Memory B cell (primary cell): ENCODE measurements at regions not wholly inside any gene's neighbourhood (a gene's known extent, or its start where the extent isn't known, plus 50 kb on each side); places are given as distances from the start of the nearest gene placed in this dataset.

Source experiments
- ATAC-seq: fragments of 150-1000 bp; cut with Tn5 transposase; 2 replicates; pipeline ENCODE4 v1.10.0; 2021; ENCODE audit warnings: low read depth, mild to moderate bottlenecking, moderate library complexity
- DNase-seq, 2 donors: peaks; one replicate each; pipeline ENCODE4 v3.0.0; 2022; ENCODE audit warnings: low spot score in 2 of 2
- H3K27ac Mint-ChIP-seq: one replicate; pipeline ENCODE4 v1.8.0; 2022; ENCODE audit warnings: mild to moderate bottlenecking, moderate library complexity, mixed read lengths
- H3K27me3 Mint-ChIP-seq: one replicate; pipeline ENCODE4 v1.8.0; 2022; ENCODE audit warnings: mixed read lengths
- H3K36me3 Mint-ChIP-seq: one replicate; pipeline ENCODE4 v1.8.0; 2022; ENCODE audit warnings: mild to moderate bottlenecking, mixed read lengths
- H3K4me1 Mint-ChIP-seq: one replicate; pipeline ENCODE4 v1.8.0; 2022; ENCODE audit warnings: mixed read lengths
- H3K4me3 Mint-ChIP-seq: one replicate; pipeline ENCODE4 v1.8.0; 2022; ENCODE audit warnings: mild to moderate bottlenecking, moderate library complexity, mixed read lengths
- H3K9me3 Mint-ChIP-seq: one replicate; pipeline ENCODE4 v1.8.0; 2022; ENCODE audit warnings: mixed read lengths

DNA sequence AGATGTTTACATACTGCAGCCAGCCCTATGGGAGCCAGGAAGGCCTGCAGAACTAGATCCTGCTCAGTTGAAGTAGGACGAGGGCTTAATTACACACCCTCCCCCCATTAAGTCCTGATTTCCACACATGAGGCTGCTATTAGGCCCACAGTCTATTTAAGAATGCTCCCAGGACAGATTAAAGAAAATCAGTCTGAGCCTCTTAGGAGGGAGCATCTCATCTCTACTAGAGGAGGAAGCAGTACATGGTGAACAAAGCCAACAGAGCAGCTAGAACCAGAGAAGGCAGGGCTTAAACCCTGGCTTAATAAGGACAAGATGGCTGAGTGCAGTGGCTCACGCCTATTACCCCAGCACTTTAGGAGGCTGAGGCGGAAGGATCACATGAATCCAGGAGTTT, 55.8 kb upstream of the ARHGAP5 start:
- Mint-ChIP-seq H3K36me3 (no peaks in the 10 kb centered on the region), H3K27ac (no peak overlapping the region), H3K4me1 (no peaks in the 10 kb centered on the region), H3K4me3 (no peak overlapping the region), H3K9me3 (peaks cover 2% of the 10 kb centered on the region), H3K27me3 (peaks cover 4% of the 10 kb centered on the region)
- ATAC-seq (no peak), DNase-seq (no peak)

- no peak overlapping the region for H3K4me3 Mint-ChIP-seq
- H3K9me3 Mint-ChIP-seq: peaks cover 2% of the 10 kb centered on the region
- ATAC-seq (no peak), DNase-seq (no peak)
- H3K27ac Mint-ChIP-seq: no peak overlapping the region
- H3K36me3 Mint-ChIP-seq: no peaks in the 10 kb centered on the region
- no peaks in the 10 kb centered on the region for H3K4me1 Mint-ChIP-seq
- H3K27me3 Mint-ChIP-seq: peaks cover 6% of the 10 kb centered on the region
Measured at GRCh38 chr14:32022525-32022924, 54.6 kb upstream of the ARHGAP5 start.

GRCh38 chr14:32022938-32023466, 54.1 kb upstream of the ARHGAP5 start:
- H3K27me3 Mint-ChIP-seq: peaks cover 6% of the 10 kb centered on the region
- DNase-seq: no peak

DNA sequence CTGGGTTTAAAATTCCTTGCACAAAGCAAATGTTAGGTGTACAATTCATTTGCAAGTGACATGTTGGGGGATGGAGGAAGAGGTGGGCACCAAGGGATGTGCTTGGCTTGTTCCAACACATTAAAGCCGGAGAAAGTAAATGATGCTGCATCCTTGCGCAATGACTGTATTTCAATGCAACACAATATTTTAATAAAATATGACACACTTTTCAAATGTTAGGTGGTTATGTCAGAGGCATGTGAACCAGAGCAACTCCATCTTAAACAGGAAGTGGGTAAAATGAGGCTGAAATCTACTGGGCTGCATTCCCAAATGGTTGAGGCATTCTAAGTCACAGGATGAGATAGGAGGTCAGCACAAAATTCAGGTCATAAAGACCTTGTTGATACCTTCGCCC, 53.6 kb upstream of the ARHGAP5 start:
- H3K4me1 Mint-ChIP-seq: peaks cover 3% of the 10 kb centered on the region
- peaks cover 2% of the 10 kb centered on the region for H3K9me3 Mint-ChIP-seq
- no peaks in the 10 kb centered on the region for H3K36me3 Mint-ChIP-seq
- no peak overlapping the region for H3K27ac Mint-ChIP-seq
- ATAC-seq (no peak), DNase-seq (no peak)
- peaks cover 6% of the 10 kb centered on the region for H3K27me3 Mint-ChIP-seq
- no peak overlapping the region for H3K4me3 Mint-ChIP-seq

More at GRCh38 chr14:32022938-32023466, 54.1 kb upstream of the ARHGAP5 start:
- Mint-ChIP-seq H3K4me3 (no peak overlapping the region), H3K9me3 (peaks cover 2% of the 10 kb centered on the region), H3K36me3 (no peaks in the 10 kb centered on the region), H3K27ac (no peak overlapping the region), H3K4me1 (no peaks in the 10 kb centered on the region)
- ATAC-seq: no peak

DNA sequence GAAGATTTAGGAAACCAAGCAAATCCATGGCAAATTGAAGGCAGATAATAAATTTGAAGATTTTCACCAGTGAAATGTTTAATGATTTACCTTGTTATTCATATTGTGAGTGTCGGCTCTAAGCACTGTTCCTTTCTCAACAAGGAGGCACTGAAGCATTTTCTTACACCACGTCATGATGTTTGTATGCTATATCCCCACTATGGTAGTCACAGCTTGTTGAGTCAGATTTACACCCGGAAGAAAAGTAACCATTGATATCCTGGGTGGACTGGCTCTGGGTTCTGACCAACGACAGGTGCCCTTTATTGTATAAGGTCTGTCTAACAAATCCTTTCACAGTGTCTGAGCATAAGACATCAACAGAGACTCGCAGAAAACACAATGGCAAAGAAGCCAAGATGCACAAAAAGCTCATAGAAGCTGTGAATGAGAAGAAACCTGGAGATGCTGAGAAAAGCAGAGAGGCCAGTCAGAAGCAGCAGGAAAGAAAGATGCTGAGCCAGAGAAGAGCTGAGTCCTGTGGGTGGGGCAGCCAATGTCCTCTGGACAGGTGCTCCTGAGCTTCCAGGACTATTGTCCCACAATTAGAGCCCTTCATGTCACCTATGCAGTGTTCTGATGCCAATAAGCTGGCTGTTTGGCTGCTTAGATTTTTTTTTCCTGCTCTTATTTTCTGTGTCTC, 49.7 kb upstream of the ARHGAP5 start:
- Mint-ChIP-seq H3K27me3 (peaks cover 6% of the 10 kb centered on the region), H3K27ac (no peak overlapping the region), H3K36me3 (no peaks in the 10 kb centered on the region), H3K9me3 (no peaks in the 10 kb centered on the region), H3K4me3 (no peak overlapping the region), H3K4me1 (peaks cover 5% of the 10 kb centered on the region)
- ATAC-seq (no peak), DNase-seq (no peak)
